Cardiac fibroblast (primary cell): ENCODE measurements at regions not wholly inside any gene's neighbourhood (a gene's known extent, or its start where the extent isn't known, plus 50 kb on each side); places are given as distances from the start of the nearest gene placed in this dataset.

Experiments used
- DNase-seq, 2 donors: peaks; one replicate each; pipeline versions ENCODE4 v3.0.0 to v3.0.0-alpha.2; 2010; ENCODE audit warnings: low read depth in 2 of 2
- H3K4me3 ChIP-seq, 2 donors: replicated peaks in 1 of 2; 1 replicate in 1 of 2; 2 replicates in 1 of 2; pipeline ENCODE4 v1.5.1; 2011; ENCODE audit warnings: low read depth in 2 of 2, low read length in 2 of 2, mild to moderate bottlenecking in 2 of 2, moderate library complexity in 1 of 2
- TF ChIP-seq, protein P1 (sequence below): IDR thresholded peaks from one replicate; pipeline ENCODE4 v1.5.1; 2011; ENCODE audit warnings: low read depth, mild to moderate bottlenecking, low read length, inconsistent platforms

DNA sequence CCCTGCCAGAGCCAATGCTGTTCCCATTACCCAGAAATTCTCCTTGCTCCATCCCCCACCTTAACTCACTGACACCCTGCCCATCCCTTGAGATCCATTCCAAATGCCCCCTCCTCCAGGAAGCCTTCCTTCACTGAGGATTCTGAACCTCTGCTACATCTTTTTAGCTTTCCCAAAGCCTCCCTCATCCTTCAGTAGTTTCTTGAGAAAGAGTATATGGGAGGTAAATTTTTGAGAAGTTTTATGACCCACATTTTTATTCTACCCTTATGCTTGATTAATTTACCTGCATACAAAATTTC lies 93.1 kb downstream of the INHBB start:
- TF ChIP-seq, protein P1, sequence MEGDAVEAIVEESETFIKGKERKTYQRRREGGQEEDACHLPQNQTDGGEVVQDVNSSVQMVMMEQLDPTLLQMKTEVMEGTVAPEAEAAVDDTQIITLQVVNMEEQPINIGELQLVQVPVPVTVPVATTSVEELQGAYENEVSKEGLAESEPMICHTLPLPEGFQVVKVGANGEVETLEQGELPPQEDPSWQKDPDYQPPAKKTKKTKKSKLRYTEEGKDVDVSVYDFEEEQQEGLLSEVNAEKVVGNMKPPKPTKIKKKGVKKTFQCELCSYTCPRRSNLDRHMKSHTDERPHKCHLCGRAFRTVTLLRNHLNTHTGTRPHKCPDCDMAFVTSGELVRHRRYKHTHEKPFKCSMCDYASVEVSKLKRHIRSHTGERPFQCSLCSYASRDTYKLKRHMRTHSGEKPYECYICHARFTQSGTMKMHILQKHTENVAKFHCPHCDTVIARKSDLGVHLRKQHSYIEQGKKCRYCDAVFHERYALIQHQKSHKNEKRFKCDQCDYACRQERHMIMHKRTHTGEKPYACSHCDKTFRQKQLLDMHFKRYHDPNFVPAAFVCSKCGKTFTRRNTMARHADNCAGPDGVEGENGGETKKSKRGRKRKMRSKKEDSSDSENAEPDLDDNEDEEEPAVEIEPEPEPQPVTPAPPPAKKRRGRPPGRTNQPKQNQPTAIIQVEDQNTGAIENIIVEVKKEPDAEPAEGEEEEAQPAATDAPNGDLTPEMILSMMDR = no peak
- DNase-seq = no peak
- H3K4me3 ChIP-seq = no peak overlapping the region

- TF ChIP-seq, protein P1 = no peak
- no peak for DNase-seq
- H3K4me3 ChIP-seq = no peak overlapping the region
These were observed 93.9 kb downstream of the INHBB start for GRCh38 chr2:120439637-120440384.

- no peak for DNase-seq
These were observed 94.8 kb downstream of the INHBB start for GRCh38 chr2:120440521-120441350.

DNA sequence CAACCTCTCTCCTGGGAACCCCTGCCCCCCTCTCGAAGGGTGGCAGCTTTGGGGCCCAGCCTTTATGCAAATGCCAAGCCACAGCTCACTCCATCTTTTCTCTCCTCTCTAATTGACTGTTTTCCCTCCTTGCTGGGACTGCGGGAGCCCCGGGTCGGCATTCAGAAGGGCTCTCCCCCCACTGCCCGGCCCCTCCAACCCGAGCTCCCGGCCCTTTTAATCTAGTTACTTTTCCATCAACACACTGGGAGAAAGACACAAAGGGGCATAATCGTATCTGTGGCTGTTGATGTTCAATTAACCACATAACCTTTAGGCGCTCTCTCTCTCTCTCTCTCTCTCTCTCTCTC lies 95.4 kb downstream of the INHBB start:
- DNase-seq = no peak
- H3K4me3 ChIP-seq = no peak overlapping the region
- TF ChIP-seq, protein P1 = no peak

More at GRCh38 chr2:120440521-120441350, 94.8 kb downstream of the INHBB start:
- no peak overlapping the region for H3K4me3 ChIP-seq
- TF ChIP-seq, protein P1 = no peak

DNA sequence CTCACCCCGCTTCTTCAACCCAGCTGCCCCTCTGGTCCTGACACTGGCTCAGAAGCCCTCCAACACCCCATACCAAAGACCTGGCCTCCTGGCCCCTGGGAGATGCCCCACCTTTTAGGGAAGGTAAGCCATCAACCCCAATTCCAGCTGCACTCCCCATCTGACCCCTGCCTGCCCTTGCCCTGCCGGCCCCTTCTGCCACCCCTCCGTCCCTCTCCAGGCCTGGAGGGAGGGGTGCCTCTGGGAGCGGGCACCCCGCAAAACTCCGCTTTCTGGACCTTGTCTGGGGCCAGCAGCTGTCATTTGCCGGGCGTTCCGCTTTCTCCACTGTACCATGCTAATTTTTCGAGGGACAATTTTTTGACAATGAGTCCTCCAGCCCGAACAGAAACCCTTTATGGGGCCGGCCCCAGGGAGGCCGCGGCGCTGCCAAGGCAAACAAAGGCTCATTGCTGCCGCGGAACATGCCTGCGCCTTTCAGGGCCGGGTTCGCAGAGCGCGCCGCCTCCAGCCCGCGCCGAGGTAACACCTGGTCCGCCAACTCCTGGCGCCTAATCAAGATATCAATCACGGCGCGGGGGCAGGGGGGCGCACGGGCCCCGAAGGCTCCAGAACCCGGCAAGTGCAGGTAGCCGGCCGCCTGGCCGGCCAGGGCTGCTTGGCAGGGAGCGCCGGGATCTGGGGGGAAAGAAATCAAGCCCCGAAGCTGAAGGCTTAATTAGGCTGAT lies 96.0 kb downstream of the INHBB start:
- TF ChIP-seq, protein P1 = no peak
- peak; percentile 28 to 49 for DNase-seq
- H3K4me3 ChIP-seq = peak overlapping the region; percentile 3 to 11

DNA sequence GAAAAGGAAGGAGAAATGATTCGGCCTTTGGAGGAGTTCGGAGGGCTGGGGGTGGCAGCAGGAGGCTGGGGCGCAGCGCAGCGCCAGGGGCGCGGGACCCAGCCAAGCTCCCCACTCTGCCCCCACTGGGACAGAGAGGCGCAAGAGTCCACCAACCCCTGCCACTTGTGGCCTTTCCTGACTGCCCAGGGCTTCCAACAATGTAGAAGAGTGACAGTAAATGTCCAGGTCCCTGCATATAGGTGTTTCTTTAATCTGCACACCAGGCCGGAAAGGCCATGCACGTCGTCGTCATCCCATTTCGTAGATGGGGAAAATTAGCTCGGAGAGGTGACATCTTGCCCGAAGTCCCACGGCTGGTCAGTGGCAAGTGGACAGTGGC lies 96.6 kb downstream of the INHBB start:
- H3K4me3 ChIP-seq = peak overlapping the region; percentile 16 to 21
- no peak for DNase-seq
- TF ChIP-seq, protein P1 = no peak
